M059J (cell line): ENCODE measurements at regions not wholly inside any gene's neighbourhood (a gene's known extent, or its start where the extent isn't known, plus 50 kb on each side); places are given as distances from the start of the nearest gene placed in this dataset.
"Not testable (repeated sequence)": the region's sequence is repeated elsewhere in the genome, so short reads cannot be mapped to it uniquely, and the experiment has no call there.

Source experiments
- DNase-seq: peaks from one replicate; pipeline ENCODE4 v3.0.0-alpha.2; 2012; ENCODE audit warnings: low read depth

DNA sequence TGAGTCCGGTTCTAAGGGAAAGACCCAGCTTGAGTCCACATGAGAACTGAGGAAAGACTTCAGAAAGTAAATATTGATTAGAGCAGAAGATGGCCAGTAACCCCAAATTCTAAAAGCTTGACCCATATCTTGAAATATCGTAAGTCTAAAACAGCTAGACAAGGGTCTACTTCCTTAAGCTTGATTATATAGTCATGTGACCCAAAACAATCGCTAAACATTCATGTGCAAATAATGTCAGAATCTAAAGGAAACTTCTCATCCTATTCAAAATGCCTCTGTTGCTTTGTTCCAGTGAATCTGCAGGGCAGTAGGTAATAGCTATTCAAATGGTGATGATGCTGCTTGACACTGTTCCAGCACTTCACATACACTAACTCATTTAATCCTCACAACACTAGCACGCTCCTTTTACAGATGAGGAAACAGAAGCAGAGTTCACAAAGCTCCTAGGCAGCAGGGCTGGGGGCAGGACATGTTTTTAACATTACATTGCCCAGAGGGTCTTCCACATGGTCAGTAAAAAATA lies 52.6 kb downstream of the TCF20 start:
- no peak for DNase-seq

DNA sequence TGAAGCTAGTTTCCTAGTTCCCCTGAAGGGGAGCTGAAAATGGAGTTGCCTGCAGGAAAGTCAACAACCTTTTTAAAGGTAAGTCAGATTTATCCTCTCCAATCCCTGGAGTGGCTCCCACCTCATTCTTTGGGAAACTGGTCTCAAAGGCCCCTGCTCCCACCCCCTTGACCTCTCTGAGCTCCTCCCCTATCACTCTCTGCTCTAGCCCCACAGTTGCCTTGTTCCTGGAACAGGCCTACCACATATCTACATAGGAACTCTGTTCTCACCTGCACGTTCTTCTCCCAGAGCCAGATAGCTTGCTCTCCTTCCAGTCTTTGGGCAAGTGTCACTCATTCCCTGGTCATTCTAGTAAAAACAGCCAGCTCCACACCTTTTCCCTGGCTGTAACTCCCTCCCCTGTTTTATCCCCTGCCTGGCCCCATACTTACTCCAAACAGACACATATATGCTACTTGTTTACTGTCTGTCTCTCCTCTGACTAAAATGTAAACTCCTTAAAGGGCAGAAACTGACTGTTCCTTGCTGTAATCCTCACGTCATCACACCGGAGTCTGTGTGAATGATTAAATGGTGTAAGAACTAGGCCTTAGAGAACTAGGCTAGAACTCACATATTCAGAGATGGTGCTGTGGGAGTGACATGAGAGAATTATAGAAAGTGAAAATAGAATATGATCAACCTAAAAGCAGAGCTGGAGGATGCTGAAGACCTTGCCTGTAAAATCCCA lies 53.3 kb downstream of the TCF20 start:
- no peak for DNase-seq

DNA sequence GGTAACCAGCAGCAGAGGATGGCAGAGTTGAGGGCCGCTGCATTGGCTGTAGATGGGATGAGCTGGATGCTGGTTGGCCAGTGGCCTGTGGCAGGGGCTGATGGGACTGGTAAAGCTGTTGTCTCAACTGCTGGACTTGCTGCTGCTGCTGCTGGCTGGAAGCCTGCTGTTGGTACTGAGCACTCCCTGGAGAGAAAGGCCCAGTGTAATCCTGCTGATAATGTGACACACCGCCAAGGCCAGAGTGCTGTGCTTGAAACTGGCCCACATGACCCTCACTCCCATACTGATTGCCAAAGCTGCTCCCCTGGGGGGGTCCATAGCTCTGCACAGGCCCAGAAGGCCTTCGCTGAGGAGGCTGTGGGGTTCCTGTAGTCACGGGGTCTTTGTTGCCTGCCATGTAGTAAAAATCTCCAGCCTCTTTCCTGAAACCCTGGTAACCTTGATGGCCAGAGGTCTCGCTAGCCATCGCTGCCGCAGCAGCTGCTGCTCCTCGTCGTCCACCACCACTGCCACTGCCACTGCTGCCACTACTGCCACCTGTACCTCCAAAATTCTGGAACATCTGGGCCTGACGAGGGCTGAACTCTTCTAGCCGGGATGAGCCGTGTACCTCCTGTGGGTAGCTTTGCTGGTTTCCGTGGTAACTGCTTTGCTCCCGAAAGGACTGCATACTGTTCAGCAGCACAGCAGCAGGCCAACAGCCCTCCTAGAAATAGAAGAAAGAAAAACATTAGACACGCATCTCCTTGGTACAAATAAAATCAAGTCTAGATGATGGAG lies 55.6 kb downstream of the TCF20 start:
- DNase-seq = no peak

DNA sequence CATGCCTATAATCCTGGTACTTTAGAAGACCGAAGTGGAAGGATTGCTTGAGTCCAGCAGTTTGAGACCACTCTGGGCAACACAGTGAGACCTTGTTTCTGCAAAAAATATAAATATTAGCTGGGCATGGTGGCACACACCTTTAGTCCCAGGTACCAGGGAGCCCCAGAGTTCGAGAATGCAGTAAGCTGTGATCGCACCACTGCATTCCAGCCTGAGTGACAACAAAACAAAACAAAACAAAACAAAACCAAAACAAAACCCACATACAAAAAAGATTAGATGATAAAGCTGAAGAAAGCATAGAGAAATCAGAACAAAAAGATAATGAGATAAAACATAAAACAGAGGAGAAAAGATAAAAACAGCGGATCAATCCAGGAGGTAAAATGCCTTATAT lies 62.1 kb downstream of the TCF20 start:
- DNase-seq = no peak

DNA sequence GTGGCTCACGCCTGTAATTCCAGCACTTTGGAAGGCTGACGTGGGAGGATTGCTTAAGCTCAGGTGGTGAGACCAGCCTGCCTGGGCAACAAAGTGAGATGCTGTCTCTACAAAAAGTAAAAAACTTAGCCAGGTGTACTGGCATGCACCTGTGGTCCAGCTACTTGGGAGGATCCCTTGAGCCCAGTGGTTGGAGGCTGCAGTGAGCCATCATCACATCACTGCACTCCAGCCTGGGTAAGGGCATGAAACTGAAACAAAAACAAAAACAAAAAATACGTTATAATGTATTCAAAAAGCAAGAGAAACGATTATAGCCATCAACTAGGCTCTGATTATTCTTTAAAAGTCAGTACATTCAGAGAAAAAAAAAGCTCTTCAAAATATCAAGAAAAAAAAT lies 62.5 kb downstream of the TCF20 start:
- no peak for DNase-seq

DNA sequence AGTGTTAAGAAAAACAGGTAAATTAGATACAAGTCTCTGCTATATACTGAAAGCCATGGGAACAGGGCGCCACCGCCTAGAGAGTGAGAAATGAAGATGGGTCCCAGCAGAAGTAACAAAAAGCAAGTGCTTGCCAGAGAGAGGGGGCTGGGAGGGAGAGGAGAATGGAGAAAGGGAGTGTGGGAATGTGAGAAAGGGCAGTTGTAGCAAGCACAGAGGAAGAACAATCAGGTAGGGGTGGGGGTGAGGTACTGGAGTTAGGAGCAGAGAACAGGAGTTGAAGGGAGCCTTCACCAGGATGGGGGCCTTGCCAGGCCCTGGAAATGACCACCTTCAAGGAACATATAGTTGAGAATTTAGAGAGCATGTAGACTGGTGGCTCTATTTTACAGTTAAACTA lies 66.8 kb downstream of the TCF20 start:
- no peak for DNase-seq

DNA sequence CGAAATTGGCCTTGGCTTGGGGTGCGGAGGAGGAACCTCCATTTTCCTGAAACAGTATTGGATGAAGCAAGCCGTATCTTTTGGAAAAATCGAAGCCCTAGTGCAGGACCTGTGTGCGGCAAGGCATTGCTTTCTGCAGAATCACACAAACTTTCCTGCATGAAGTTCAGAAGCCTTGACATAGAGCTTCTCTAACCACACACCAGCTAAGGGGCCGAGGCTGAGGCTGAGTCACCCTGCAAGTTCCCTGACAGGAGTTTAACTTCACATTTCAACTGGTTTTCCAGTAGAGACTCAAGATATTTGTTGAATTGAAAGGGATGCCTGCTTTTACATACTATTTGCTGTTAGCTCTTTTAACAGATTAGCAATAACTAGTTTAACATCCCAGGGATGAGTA lies 67.8 kb downstream of the TCF20 start:
- DNase-seq = peak; percentile 25

DNA sequence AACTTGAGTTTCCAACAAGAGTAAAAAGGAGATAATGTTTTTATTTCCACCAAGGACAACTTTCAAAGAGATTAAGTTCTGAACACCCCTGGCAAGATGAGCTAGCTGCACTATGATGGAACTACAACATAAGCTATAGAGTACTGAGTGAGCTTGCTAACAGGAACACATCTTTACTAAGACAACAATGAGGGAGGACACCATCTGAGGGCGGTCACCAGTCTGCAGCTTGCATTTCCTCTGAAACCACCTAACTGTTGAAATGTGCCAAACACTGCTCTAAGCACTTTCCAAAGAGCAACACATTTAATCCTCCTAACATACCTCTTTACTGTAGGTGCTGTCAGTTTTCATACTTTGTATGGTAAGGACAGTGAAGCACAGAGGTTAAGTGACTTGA lies 68.4 kb downstream of the TCF20 start:
- no peak for DNase-seq

DNA sequence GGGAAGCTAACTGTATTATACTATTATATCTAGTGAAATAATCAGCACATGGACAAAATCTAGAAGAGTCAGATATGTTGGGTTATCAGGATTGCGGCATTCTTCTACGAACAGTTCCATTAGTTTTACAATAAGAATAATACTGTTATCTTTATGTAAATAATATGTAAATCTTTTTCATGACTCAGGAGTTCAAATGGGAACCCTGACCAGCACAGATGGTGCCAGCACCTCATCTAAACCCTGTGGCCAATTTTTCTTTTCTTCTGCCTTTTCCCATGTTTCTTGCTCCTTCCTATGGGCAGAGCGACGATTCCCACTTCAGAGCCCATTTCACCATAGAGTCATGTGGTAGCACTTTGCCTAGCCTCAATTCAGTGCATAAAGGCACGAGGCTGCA lies 68.4 kb upstream of the CYP2D6 start:
- no peak for DNase-seq

DNA sequence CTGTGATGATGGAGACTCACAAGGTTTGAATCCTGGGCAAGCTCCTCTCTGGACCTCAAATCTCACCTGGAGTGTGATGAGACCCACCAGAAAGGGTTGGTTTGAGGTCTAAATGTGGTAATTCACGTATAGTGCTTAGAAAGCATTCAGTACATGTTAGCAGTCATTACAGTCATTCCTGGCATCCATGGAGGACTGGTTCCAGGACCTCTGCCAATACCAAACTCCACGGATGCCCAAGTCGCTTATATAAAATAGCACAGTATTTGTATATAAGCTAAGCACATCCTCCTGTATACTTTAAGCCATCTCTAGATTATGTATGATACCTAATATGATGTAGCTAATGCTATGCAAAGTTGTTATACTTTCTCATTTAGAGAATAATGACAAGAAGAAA lies 67.6 kb upstream of the CYP2D6 start:
- no peak for DNase-seq

DNA sequence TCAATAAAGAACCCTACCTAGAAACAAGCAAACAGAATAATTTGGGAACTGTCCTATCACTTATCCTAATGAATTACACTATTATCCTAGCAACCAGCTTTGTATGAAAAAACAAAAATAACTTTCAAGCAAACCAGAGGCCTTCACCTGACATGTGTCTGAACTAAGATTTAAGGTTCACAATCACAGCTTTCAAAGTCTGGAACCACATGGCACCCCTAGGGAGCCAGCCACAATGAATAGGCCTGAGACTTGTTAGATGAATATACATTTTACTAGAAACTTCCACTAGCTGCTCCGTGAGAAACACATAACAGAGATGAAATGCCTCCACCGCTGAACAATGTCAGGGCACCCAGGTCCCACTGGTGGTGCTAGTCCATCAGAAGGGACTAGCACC lies 65.8 kb upstream of the CYP2D6 start:
- no peak for DNase-seq

DNA sequence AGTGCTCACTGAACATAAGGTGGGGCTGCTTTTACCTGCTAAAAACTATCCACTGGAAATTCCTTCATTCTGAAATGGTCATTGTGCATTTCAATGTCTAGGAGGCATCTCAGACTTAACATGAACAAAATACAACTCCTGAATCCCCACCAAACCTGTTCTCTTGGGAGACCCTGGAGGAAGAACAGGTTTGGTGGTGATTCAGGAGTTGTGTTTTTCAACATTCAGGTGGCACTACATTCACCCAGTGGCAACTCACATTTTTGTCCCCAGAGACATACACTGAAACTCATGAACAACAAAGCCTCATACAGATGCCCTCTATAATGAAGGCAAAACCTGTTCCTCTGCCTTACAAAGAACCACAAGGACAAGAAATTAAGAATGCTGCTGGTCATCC lies 64.3 kb upstream of the CYP2D6 start:
- DNase-seq = no peak

DNA sequence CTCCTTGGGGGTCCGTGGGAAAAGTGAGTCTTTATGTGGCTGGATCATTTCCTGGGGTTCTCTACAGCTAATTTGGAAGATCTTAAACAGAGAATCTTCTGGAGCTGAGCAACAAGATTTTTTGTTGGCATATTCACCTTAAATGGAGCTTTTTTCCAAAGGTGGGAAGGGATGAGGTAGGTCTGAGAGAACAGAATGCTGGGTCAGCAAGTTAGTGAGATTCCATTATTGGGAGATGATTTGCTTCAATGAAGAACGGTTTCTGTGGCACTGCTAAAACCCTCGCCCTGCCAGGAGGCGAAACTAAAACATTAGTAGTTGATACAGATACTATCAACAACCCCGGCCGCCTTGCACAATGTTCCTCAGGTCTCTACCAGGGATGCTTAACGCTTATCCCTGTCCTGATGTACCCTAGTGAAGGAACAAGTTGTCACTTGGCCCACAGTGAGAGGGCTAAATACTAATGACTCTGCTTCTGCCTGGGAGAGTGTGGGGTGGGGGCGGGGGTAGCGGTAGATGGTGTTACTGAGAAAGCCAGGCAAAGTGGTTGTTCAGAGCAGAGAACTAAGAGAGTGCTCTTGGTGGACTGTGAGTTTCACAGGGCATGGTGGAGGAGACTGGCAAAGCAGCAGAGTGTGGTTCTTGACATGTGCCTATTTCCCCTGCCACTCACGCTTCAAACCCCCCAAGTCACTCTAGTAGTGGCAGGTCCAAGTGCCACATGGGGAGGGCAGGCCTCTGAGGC lies 63.7 kb upstream of the CYP2D6 start:
- DNase-seq = no peak

DNA sequence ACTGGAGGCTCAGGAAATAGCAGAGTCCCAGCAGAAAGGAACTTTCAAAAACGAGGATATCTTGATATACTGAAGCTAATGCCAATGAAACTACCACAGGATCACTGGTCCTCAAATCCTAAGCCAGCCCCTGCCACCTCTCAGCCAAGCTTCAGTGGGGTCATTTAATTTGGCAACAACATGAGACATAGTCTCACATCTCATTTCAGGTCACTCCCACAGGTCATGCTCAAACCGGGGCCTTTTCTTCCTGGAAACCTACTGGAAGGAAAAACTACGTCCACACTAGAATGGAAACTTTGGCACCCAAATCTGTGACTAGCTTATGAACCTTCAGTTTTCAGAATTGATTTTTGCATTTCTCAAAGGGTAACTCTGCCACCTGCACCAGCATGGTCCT lies 61.9 kb upstream of the CYP2D6 start:
- no peak for DNase-seq

DNA sequence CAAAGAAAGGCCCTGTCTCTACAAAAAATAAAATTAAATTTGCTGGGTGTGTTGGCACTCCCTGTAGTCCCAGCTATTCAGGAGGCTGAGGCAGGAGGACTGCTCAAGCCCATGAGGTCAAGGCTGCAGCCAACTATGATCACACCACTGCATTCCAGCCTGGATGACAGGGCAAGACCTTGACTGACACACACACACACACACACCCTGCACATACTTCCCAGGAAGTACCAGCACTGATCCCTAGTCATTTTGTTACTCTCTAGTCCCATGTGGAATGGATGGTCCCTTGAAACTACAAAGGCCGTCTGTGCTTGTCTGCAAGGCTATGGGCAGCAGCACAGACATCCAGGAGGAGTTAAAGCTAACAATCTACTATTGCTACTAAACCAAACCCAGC lies 59.7 kb upstream of the CYP2D6 start:
- peak; percentile 18 for DNase-seq

DNA sequence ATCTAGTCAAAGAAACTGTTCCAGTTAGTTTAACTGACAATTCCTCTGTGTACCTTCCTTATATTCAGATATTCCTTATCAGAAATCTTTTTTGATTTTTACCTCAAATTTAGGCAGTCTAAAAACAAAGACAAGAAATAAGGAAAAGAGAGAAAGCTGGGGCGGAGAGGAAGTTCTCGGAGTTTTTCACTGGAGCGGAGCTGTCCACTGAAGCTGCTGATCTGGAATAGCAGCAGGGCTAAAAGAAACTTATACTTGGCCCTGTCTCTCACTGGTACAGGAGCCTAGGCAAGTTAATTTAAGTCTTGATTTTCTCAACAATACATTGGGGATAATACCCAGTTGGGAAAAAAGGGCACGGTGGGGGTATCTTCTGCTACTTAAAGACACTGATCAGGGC lies 59.2 kb upstream of the CYP2D6 start:
- no peak for DNase-seq

DNA sequence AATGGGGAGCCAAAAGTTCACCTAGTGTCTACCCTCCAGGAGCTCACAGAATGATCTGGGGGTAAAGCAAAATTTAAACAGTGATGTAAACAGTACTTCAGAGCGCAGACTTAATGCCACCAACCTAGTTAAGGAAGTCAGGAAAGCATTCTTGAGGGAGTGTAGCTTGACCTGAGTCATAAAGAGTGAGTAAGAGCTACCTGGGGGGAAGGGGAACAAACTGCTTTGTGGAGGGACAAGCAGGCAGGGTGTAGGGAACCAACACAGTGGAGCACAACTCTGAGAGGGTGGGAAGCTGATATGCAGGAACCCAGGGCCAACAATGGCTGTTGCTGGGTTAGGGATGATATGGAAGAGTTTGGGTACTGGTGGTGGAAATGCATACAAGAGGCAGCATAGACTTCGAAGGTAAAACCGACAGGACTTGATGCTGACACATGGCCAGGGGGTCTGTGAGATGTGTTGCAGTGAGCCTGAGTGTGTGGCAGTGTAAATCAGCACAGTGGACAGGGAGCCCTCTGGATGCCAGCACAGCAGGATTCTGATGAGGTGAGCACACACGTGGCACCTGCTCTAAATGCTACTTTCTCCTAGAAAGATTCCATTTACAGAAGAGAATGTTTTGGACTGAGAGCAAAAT lies 58.3 kb upstream of the CYP2D6 start:
- DNase-seq = peak; percentile 57

DNA sequence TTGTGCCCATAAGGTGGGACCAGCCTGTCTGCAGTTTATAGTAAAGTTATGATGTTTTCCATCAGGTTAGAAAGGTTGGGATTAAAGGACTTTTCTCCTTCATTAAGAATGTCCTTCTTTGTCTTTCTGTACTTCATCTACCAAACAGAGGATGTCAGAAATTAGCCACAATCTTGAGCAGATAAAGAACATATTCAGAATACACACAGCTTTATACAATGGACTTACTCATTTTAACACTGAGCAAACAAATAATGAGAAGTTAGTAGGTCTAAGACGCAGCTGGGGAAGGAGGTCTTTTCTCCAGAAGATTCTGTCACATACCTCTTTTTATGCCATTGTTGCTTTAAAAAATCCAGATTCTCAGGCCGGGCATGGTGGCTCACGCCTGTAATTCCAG lies 57.0 kb upstream of the CYP2D6 start:
- no peak for DNase-seq

DNA sequence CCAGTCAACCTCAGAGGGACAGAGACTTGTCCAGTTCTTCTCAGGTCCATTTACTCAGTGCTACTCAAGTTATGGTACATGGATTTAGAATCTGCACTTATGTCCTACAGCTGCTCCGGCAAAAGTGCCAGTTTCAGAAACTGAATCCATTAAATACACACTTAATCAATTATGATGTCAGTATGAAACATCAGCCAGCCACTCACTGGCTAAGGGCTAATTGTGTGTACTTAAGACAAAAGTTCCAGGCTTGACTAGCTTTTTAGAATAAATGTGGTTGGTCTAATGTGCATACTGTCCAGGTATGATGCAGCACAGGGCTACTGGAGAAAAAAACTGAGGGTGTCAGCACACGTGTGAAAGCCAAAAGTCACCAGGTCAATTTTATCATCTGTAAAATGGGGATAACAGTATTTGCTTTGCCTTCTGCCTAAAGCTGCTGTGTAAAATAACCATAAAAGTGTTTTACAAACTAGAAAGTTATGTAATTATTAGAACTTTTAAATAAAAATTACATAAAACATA lies 55.4 kb upstream of the CYP2D6 start:
- no peak for DNase-seq

DNA sequence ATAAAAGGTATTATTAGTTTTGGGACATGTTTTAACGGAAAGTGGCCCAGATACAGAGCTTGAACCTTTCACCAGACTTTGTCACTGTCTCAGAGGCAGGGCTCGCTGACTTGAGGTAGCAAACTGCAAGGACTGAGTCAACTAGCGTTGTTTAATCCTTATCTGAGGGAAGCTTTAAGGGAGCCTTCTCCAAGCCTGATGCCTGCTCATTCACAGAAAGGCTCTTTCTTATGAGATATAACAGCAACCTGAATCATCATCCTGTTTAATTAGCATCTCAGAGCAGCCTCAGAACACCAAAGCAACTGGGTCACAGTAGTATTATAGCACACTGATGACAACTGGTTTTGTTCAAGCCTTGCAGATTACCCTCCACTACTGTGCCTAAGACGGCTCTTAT lies 54.2 kb upstream of the CYP2D6 start:
- no peak for DNase-seq

DNA sequence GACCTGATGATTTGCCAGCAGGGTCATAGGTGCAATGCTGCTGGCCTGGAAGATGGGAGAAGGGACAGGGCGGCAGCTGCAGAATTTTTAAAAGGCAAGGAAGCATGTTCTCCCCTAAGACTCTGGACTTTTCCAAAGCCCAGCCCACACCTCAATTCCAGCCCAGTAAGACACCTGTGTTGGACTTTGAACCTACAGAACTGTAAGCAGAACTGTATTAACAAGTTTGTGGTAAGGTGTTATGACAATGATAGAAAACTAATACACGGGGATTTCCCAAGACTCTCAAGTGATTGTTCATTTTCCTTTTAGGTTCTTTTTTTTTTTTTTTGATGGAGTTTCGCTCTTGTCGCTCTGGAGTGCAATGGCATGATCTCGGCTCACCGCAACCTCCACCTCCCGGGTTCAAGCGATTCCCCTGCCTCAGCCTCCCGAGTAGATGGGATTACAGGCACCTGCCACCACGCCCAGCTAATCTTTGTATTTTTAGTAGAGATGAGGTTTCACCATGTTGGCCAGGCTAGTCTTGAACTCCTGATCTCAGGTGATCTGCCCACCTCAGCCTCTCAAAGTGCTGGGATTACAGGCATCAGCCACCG lies 53.0 kb upstream of the CYP2D6 start:
- DNase-seq = not testable (repeated sequence)
